Activated CD4-positive, alpha-beta T cell treated with anti-CD3 and anti-CD28 coated beads, Interleukin-10, Interleukin-2, amounts not matched to agents 100 ng/mL and 50 ng/mL, durations not matched to agents 16 hours and 8 hours (primary cell): ENCODE measurements at regions not wholly inside any gene's neighbourhood (a gene's known extent, or its start where the extent isn't known, plus 50 kb on each side); places are given as distances from the start of the nearest gene placed in this dataset.
"Not testable (repeated sequence)": the region's sequence is repeated elsewhere in the genome, so short reads cannot be mapped to it uniquely, and the experiment has no call there.

ENCODE experiments used
- DNase-seq: peaks from one replicate; pipeline ENCODE4 v3.0.0-alpha.2; 2020

GRCh38 chr17:71423871-71424546 is 696.8 kb upstream of the SOX9 start:
- DNase-seq = no peak

GRCh38 chr17:71427801-71428200 is 693.0 kb upstream of the SOX9 start:
- DNase-seq = no peak

DNA sequence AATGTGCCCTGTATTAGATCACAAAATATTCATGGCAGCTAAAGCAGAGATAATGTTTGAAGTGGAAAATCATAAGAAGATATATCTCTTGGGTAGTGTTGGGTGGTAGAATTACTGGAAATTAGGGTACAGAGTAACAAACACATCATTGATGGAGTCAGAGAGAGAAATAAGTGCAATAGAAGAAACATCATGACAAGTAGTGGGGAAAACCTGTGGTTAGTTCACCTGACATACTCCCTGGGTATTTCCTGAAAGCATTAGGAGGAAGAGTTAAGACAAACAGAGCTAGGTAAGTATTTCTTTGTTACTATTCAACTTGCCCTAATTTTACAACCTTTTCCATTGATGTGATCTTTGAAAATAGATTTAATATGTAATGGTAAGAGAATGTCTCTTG is 691.9 kb upstream of the SOX9 start:
- DNase-seq = no peak

DNA sequence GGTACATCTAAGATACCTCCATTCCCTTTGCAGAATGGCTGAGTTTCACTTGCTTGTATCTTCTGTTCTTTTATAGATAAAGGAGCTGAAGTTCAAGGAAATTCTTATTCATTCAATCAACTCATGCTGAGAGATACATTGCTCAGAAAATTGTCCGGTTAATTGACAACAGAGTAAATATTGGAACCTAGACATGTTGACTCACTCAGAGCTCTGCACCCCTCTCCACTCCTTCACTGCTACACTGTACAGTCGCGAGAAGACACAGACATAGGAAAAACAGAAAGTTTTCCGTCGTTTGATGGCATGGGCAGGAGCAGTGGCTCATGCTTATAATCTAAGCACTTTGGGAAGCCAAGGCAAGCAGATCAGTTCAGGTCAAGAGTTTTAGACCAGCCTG is 690.5 kb upstream of the SOX9 start:
- no peak for DNase-seq

GRCh38 chr17:71431146-71431545 is 689.7 kb upstream of the SOX9 start:
- DNase-seq = no peak

- no peak for DNase-seq
Observed at GRCh38 chr17:71432378-71433315, 688.2 kb upstream of the SOX9 start.

DNA sequence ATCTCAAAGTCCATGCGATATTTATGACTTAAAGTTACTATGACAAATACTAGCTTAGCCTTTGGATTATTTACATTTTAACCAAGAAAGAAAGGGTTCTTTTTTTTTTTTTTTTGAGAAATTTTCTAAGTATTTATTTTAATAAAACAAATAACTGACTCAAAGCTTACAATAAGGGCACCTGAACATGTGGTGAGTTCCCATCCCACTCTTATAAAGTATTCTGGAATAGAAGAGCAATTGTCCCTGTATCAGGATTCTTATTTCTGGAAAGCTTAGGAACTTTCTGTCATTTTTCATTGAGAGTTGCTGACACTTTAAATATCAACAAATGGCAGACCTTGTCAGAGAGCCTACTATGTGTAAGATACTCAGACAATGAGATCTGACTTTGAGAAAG is 686.1 kb upstream of the SOX9 start:
- no peak for DNase-seq

DNA sequence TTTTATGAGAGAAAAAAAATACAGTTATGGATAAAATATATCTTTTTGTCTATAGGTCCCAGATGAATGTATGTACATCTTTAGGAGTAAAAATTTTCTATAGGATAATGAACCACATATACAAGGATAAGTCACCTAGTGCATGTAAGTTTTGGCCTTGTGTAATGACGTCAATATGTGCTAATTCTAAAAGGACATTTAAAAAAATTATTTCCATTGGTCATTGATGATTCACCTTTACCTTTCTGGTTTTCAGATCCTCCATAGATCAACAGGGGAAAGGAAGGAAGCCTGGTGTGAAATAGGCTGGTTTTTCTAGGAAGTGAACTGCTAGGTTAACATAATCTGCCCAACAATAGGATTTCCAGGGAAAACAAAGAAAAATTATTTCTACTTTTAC is 684.3 kb upstream of the SOX9 start:
- DNase-seq = no peak

GRCh38 chr17:71437166-71437565 is 683.7 kb upstream of the SOX9 start:
- no peak for DNase-seq

DNA sequence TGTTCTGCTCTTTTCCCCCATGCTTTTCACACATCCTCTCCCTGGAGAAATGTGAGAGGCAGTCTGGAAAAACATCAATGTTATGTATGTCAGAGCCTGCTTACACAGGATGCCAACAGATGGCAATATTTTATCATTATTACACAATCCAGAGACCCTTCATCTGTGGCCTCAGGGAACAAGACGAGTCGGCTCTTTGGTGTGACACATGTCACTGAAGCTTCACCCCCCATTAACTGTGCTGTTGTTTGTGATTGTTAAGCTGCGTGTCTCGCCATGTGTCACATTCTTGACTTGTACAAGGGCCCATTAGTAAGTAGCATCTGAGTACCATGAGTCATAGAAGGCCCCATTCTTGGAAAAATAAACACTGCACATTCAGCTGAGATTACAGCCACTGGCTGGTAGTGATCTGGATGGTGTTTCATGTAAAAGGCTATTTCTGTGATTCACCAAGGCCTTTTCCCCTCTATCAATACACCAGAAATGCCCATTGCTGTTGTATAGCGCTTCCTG is 682.1 kb upstream of the SOX9 start:
- DNase-seq = no peak

DNA sequence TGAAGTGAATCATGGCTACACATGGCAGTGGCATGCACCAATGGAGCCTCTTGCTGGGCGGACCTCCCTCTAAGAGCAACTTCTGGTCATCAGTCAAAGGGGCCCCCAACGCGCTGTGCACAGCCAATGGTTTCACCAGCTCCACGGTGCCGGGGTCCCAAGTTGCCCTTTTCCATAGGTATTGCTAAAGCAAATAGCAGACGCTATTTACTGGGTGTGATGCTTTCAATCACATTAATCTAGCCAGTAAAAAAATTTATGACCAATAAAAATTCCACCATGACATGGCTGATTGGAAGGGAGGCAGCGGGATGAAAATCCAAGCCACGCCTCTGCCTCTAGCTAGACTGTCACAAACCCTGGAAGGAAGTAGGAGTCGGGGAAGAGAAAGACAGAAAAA is 680.3 kb upstream of the SOX9 start:
- DNase-seq = no peak

GRCh38 chr17:71441098-71441497 is 679.7 kb upstream of the SOX9 start:
- DNase-seq = no peak

DNA sequence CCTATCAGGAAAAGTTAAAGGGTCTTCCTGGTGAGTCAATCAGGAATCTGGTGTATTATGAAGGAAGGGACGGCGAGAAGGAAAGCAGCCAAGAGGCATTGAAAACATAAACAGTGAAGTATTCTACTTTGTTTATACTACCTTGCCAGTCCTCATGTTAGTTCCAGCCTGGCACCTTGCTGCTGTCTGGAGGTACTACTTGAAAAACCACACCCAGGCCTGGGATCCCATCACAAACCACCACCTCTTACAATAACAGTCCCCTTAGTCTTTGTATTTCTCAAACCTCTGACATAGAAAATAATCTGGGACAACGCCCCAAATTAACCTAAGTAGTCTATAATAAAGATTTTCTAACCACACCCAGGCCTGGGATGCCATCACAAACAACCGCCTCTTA is 676.7 kb upstream of the SOX9 start:
- no peak for DNase-seq

DNA sequence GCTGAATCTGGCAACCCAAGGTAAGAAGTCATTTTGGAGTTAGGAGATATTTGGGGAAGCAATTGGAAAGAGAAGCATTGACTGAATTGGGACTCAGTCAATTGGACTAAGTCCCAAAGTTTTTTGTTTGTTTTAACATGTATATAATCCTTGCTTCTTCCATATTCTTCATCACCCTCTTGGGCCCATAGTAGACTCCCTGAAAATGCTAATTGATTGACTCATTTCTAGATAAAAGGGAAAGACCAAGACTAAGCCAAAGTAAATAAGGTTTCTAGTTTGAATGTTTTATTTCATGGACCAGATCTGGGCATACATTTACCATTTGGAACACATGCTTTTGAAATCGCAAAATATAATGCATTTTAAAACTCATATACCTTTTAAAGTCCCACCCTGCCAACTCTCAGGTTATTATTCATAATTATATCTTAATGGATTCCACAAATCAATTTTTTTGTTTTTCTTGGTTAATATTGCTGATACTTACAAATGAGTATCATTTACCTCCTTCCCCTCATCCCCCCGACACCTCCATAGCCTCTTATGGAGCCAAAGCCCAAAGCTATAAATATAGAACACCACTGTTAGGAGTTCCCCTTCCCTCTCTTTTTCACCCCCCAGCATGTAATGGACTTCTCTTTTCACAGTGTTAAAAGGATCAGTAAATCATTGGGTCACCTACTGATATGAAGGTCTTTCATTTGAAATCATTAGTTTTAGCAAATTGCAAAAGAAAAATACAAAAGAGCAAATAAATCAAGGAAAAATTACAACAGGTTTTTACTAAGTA is 674.0 kb upstream of the SOX9 start:
- DNase-seq = no peak

GRCh38 chr17:71447644-71448043 is 673.2 kb upstream of the SOX9 start:
- no peak for DNase-seq

GRCh38 chr17:71450657-71451056 is 670.2 kb upstream of the SOX9 start:
- DNase-seq = not testable (repeated sequence)

- DNase-seq = no peak
Observed at GRCh38 chr17:71453876-71454422, 666.9 kb upstream of the SOX9 start.

GRCh38 chr17:71455219-71455618 is 665.6 kb upstream of the SOX9 start:
- no peak for DNase-seq

GRCh38 chr17:71458322-71458721 is 662.5 kb upstream of the SOX9 start:
- no peak for DNase-seq

- DNase-seq = no peak
Observed at GRCh38 chr17:71460943-71461342, 659.9 kb upstream of the SOX9 start.

DNA sequence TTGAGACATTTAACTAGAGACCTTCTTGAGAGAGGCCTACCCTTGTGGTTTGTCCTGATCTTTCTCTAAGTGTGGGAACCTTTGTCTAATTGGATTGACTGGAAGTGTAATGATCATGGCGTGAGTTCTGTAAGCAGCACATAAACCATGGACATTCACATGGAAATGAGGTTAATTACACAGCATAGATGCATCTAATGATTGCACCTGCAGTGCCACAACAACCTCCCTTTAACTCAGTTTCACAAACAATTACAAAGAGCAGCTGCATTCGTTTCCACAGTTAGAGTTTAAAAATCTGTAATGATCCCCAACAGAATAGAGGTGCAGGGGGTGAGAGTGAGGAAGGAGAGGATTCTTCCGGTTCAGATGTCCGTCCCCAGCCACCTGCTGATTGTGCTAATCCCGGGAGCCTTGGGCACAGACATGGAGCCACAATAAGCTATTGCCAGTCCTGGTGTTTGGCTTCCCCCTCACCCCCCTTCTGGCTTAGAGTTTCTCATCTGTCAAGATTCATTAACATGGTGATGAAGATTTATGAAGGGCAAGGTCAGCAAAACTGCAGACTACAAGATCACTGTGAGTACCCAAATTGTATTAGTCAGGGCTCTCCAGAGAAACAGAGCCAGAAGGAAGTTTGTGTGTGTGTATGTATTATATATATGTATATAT is 659.2 kb upstream of the SOX9 start:
- no peak for DNase-seq

- no peak for DNase-seq
Observed at GRCh38 chr17:71464241-71464640, 656.6 kb upstream of the SOX9 start.
